Midbrain (tissue), 1 donor: ENCODE measurements at regions not wholly inside any gene's neighbourhood (a gene's known extent, or its start where the extent isn't known, plus 50 kb on each side); places are given as distances from the start of the nearest gene placed in this dataset.
"Not testable (repeated sequence)": the region's sequence is repeated elsewhere in the genome, so short reads cannot be mapped to it uniquely, and the experiment has no call there.

ENCODE experiments used
- DNase-seq: peaks from one replicate; lab custom pipeline; 2025; lab: John Stamatoyannopoulos, UW

GRCh38 chr14:28607661-28608060 is 158.9 kb upstream of the FOXG1 start:
- no peak for DNase-seq

- DNase-seq, result no peak
These were observed 158.1 kb upstream of the FOXG1 start for GRCh38 chr14:28608443-28608842.

GRCh38 chr14:28608851-28609828 is 157.4 kb upstream of the FOXG1 start:
- DNase-seq, result peak; percentile 89

- DNase-seq, result no peak
These were observed 154.2 kb upstream of the FOXG1 start for GRCh38 chr14:28612414-28612813.

GRCh38 chr14:28613532-28613931 is 153.1 kb upstream of the FOXG1 start:
- no peak for DNase-seq

GRCh38 chr14:28626780-28627179 is 139.8 kb upstream of the FOXG1 start:
- DNase-seq, result no peak

- DNase-seq, result no peak
These were observed 137.1 kb upstream of the FOXG1 start for GRCh38 chr14:28629328-28630004.

GRCh38 chr14:28630100-28630499 is 136.5 kb upstream of the FOXG1 start:
- DNase-seq, result peak; percentile 12

GRCh38 chr14:28635387-28635786 is 131.2 kb upstream of the FOXG1 start:
- peak; percentile 35 for DNase-seq

GRCh38 chr14:28635816-28636215 is 130.8 kb upstream of the FOXG1 start:
- DNase-seq, result not testable (repeated sequence)

- not testable (repeated sequence) for DNase-seq
These were observed 125.4 kb upstream of the FOXG1 start for GRCh38 chr14:28641189-28641588.

GRCh38 chr14:28651148-28651547 is 115.4 kb upstream of the FOXG1 start:
- DNase-seq, result no peak

GRCh38 chr14:28652782-28653181 is 113.8 kb upstream of the FOXG1 start:
- no peak for DNase-seq

- DNase-seq, result no peak
These were observed 113.1 kb upstream of the FOXG1 start for GRCh38 chr14:28653521-28653920.

GRCh38 chr14:28656704-28657255 is 109.8 kb upstream of the FOXG1 start:
- no peak for DNase-seq

GRCh38 chr14:28661171-28661772 is 105.3 kb upstream of the FOXG1 start:
- no peak for DNase-seq

- no peak for DNase-seq
These were observed 99.6 kb upstream of the FOXG1 start for GRCh38 chr14:28666961-28667360.

GRCh38 chr14:28671425-28671824 is 95.2 kb upstream of the FOXG1 start:
- DNase-seq, result no peak

GRCh38 chr14:28673056-28673455 is 93.5 kb upstream of the FOXG1 start:
- DNase-seq, result no peak

- DNase-seq, result no peak
These were observed 90.1 kb upstream of the FOXG1 start for GRCh38 chr14:28676479-28676878.

- DNase-seq, result no peak
These were observed 89.2 kb upstream of the FOXG1 start for GRCh38 chr14:28677381-28677780.

- no peak for DNase-seq
These were observed 87.7 kb upstream of the FOXG1 start for GRCh38 chr14:28678887-28679286.
